Breast epithelium (tissue), 3 donors: ENCODE measurements at regions not wholly inside any gene's neighbourhood (a gene's known extent, or its start where the extent isn't known, plus 50 kb on each side); places are given as distances from the start of the nearest gene placed in this dataset.

Source experiments
- POLR2AphosphoS5 ChIP-seq, 3 donors: sonication (generic); formaldehyde crosslinking; IDR thresholded peaks; one replicate each; pipeline ENCODE4 v1.6.1; 2017; ENCODE audit warnings: antibody characterized with exemption in 3 of 3
- TF ChIP-seq, protein P1 (sequence below), 3 donors: fragments of 450-650 bp; IDR thresholded peaks; one replicate each; pipeline ENCODE4 v1.5.1; 2016 to 2017; ENCODE audit warnings: antibody characterized with exemption in 3 of 3, mild to moderate bottlenecking in 3 of 3, moderate library complexity in 3 of 3

GRCh38 chr20:24296477-24297261, 172.8 kb upstream of the SYNDIG1 start:
- TF ChIP-seq, protein P1, sequence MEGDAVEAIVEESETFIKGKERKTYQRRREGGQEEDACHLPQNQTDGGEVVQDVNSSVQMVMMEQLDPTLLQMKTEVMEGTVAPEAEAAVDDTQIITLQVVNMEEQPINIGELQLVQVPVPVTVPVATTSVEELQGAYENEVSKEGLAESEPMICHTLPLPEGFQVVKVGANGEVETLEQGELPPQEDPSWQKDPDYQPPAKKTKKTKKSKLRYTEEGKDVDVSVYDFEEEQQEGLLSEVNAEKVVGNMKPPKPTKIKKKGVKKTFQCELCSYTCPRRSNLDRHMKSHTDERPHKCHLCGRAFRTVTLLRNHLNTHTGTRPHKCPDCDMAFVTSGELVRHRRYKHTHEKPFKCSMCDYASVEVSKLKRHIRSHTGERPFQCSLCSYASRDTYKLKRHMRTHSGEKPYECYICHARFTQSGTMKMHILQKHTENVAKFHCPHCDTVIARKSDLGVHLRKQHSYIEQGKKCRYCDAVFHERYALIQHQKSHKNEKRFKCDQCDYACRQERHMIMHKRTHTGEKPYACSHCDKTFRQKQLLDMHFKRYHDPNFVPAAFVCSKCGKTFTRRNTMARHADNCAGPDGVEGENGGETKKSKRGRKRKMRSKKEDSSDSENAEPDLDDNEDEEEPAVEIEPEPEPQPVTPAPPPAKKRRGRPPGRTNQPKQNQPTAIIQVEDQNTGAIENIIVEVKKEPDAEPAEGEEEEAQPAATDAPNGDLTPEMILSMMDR (IDR thresholded peaks at IDR 0.05) = no peak
- TF ChIP-seq POLR2AphosphoS5 (IDR thresholded peaks at IDR 0.05) = no peak
